Breast epithelium (tissue), 3 donors: ENCODE measurements at regions not wholly inside any gene's neighbourhood (a gene's known extent, or its start where the extent isn't known, plus 50 kb on each side); places are given as distances from the start of the nearest gene placed in this dataset.

Experiments used
- POLR2A ChIP-seq: fragments of 450-650 bp; IDR thresholded peaks from one replicate; pipeline ENCODE4 v1.6.1; 2016; ENCODE audit warnings: antibody characterized with exemption, mild to moderate bottlenecking, moderate library complexity
- POLR2AphosphoS5 ChIP-seq, 3 donors: sonication (generic); formaldehyde crosslinking; IDR thresholded peaks; one replicate each; pipeline ENCODE4 v1.6.1; 2017; ENCODE audit warnings: antibody characterized with exemption in 3 of 3
- TF ChIP-seq, protein P1 (sequence below), 3 donors: fragments of 450-650 bp; IDR thresholded peaks; one replicate each; pipeline ENCODE4 v1.5.1; 2016 to 2017; ENCODE audit warnings: antibody characterized with exemption in 3 of 3, mild to moderate bottlenecking in 3 of 3, moderate library complexity in 3 of 3

DNA sequence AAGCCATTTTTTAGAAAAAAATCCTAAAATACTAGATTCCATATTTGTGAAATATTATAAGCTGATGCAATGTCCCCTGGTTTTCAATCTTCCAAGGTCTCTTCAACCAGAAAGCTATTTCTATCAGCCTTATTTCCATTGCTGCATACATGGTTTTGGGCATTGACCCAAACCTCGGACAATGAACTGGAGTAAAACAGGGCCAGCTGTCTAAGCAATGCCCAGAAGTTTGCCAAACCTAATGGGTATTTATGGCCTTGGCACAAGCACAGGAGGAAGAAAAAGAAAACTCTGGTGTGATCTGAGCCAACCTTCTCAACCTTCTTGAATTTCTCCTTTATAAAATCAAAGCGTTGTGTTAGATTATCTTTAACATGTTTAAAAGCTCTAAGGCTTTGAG is 402.3 kb downstream of the DNAJB9 start:
- TF ChIP-seq POLR2A = no peak
- TF ChIP-seq, protein P1, sequence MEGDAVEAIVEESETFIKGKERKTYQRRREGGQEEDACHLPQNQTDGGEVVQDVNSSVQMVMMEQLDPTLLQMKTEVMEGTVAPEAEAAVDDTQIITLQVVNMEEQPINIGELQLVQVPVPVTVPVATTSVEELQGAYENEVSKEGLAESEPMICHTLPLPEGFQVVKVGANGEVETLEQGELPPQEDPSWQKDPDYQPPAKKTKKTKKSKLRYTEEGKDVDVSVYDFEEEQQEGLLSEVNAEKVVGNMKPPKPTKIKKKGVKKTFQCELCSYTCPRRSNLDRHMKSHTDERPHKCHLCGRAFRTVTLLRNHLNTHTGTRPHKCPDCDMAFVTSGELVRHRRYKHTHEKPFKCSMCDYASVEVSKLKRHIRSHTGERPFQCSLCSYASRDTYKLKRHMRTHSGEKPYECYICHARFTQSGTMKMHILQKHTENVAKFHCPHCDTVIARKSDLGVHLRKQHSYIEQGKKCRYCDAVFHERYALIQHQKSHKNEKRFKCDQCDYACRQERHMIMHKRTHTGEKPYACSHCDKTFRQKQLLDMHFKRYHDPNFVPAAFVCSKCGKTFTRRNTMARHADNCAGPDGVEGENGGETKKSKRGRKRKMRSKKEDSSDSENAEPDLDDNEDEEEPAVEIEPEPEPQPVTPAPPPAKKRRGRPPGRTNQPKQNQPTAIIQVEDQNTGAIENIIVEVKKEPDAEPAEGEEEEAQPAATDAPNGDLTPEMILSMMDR (IDR thresholded peaks at IDR 0.05) = no peak
- TF ChIP-seq POLR2AphosphoS5 (IDR thresholded peaks at IDR 0.05) = no peak
